ENCODE measurements at regions not wholly inside any gene's neighbourhood (a gene's known extent, or its start where the extent isn't known, plus 50 kb on each side); places are given as distances from the start of the nearest gene placed in this dataset.

DNA sequence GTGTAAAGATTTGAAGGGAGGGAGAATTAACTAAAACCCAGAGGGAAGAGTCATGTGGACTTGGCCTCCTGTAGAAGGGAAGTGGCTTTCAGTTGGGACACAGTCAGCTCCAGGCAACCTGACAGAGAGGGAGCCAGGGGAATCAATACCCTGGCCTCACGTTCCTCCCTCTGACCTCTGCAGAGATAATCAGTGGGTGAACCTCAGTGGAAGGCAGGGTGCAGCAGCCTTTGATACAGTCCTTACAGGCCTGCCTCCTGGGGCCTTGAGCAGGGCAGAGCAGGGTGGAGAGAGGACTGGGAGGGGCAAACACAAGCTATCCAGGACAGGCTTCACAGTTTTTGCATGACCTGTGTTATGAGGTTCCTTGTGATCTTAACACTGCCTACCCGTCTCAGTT is 61.9 kb upstream of the GPBP1 start:
- CTCF ChIA-PET, result interaction anchor here (1.1 to 2.3 kb wide), 2 partner anchors 11 to 26 kb away, joined by 3 to 5 read pairs; no protein-coding TSS in a partner anchor
- H2AK9ac ChIP-seq (replicated peaks; ENCODE audit: low read depth, low read length, poor library complexity), result no peak overlapping the region
- POLR2A ChIA-PET (ENCODE audit: unreplicated experiment), result no interaction called here
- WGBS, 2 experiments (ENCODE audit: extremely low coverage in 2 of 2, insufficient read length in 1 of 2), result no CpG with 5 or more reads among the region's 2 CpGs
- no peak overlapping the region for H3K56ac ChIP-seq (ENCODE audit: extremely low read depth, insufficient read depth, low read length)
- no peaks in the 10 kb centered on the region for H3K4me1 ChIP-seq (ENCODE audit: control insufficient read depth, insufficient read depth, low read length)
- no peaks in the 10 kb centered on the region for H3K36me3 ChIP-seq (ENCODE audit: control insufficient read depth, insufficient read depth, low read length)
- H2BK120ac ChIP-seq (ENCODE audit: low read depth, low read length), result no peak overlapping the region
- no peak overlapping the region for H2BK5ac ChIP-seq (ENCODE audit: low read depth, low read length, poor library complexity, severe bottlenecking)
- BruUV-seq (replicated peaks), result no TSS peak
- H3K4ac ChIP-seq (ENCODE audit: low read depth, low read length), result no peak overlapping the region
- H3K9ac ChIP-seq (ENCODE audit: low read depth, low read length), result no peak overlapping the region
- H3K27me3 ChIP-seq (ENCODE audit: control insufficient read depth, insufficient read depth, low read length), result peaks cover 4% of the 10 kb centered on the region
- intact Hi-C loops (cut with micrococcal nuclease), result no loop called here
- H4K20me1 ChIP-seq (ENCODE audit: insufficient read depth, low read length), result no peaks in the 10 kb centered on the region
- H2AFZ ChIP-seq (replicated peaks; ENCODE audit: low read length, poor library complexity), result no peak overlapping the region
- no peaks in the 10 kb centered on the region for H3K9me1 ChIP-seq (ENCODE audit: insufficient read depth, low read length)
- H2BK15ac ChIP-seq (ENCODE audit: low read depth, low read length), result no peak overlapping the region
- dilution Hi-C loops (cut with HindIII; ENCODE audit: low sequenced_read_pairs, unreplicated experiment), result no loop called here
- TF ChIP-seq RFX5 (IDR thresholded peaks at IDR 0.05; ENCODE audit: low read depth, low read length) (no peak), NFE2L2 (IDR thresholded peaks at IDR 0.05; ENCODE audit: low read depth, low read length) (no peak), RAD21 (IDR thresholded peaks at IDR 0.05; ENCODE audit: low read length) (no peak), MAFK (IDR thresholded peaks at IDR 0.05; ENCODE audit: low read depth, low read length) (no peak), POLR2A (IDR thresholded peaks at IDR 0.05; ENCODE audit: low read depth, low read length) (no peak), FOS (IDR thresholded peaks at IDR 0.05; ENCODE audit: low read depth, low read length) (no peak), SMC3 (IDR thresholded peaks at IDR 0.05; ENCODE audit: low read depth, low read length) (no peak), MAZ (IDR thresholded peaks at IDR 0.05; ENCODE audit: borderline replicate concordance, low read depth, low read length) (no peak), BHLHE40 (IDR thresholded peaks at IDR 0.05; ENCODE audit: low read depth, low read length) (no peak), CHD1 (IDR thresholded peaks at IDR 0.05; ENCODE audit: low read depth, low read length) (no peak), RCOR1 (IDR thresholded peaks at IDR 0.05; ENCODE audit: insufficient replicate concordance, low read length) (no peak), MXI1 (IDR thresholded peaks at IDR 0.05; ENCODE audit: borderline replicate concordance, low read depth, low read length) (no peak), CEBPB (IDR thresholded peaks at IDR 0.05; ENCODE audit: low read depth, low read length) (no peak)
- TF ChIP-seq, protein P1, sequence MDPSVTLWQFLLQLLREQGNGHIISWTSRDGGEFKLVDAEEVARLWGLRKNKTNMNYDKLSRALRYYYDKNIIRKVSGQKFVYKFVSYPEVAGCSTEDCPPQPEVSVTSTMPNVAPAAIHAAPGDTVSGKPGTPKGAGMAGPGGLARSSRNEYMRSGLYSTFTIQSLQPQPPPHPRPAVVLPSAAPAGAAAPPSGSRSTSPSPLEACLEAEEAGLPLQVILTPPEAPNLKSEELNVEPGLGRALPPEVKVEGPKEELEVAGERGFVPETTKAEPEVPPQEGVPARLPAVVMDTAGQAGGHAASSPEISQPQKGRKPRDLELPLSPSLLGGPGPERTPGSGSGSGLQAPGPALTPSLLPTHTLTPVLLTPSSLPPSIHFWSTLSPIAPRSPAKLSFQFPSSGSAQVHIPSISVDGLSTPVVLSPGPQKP (IDR thresholded peaks at IDR 0.05; ENCODE audit: borderline replicate concordance, low read depth, low read length), result no peak
- TF ChIP-seq, protein P2, sequence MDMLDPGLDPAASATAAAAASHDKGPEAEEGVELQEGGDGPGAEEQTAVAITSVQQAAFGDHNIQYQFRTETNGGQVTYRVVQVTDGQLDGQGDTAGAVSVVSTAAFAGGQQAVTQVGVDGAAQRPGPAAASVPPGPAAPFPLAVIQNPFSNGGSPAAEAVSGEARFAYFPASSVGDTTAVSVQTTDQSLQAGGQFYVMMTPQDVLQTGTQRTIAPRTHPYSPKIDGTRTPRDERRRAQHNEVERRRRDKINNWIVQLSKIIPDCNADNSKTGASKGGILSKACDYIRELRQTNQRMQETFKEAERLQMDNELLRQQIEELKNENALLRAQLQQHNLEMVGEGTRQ (IDR thresholded peaks at IDR 0.05; ENCODE audit: low read depth, low read length), result no peak
- H4K8ac ChIP-seq (ENCODE audit: low read depth in 2 of 2, low read length in 2 of 2), result no peak overlapping the region
- no peak overlapping the region for H3K4me3 ChIP-seq (ENCODE audit: insufficient read depth, low read depth, low read length)
- H3K18ac ChIP-seq (ENCODE audit: low read depth, low read length), result no peak overlapping the region
- no peak for ATAC-seq (ENCODE audit: low read depth)
- H4K5ac ChIP-seq (ENCODE audit: low read depth, low read length), result no peak overlapping the region
- no peaks in the 10 kb centered on the region for H3K79me1 ChIP-seq (ENCODE audit: low read depth in 1 of 2, low read length in 2 of 2)
- no peak overlapping the region for H4K91ac ChIP-seq (ENCODE audit: insufficient read depth, low read depth, low read length)
- H3K9me3 ChIP-seq (ENCODE audit: control insufficient read depth, insufficient read depth, low read length), result no peaks in the 10 kb centered on the region
- H3K14ac ChIP-seq (replicated peaks; ENCODE audit: low read depth, low read length), result no peak overlapping the region
- H2BK20ac ChIP-seq (ENCODE audit: low read depth, low read length), result no peak overlapping the region
- in situ Hi-C loops (cut with MboI; ENCODE audit: low sequenced_read_pairs), result no loop called here
- H3K23ac ChIP-seq (ENCODE audit: low read depth, low read length), result no peak overlapping the region
- no peak overlapping the region for H2AK5ac ChIP-seq (ENCODE audit: low read depth, low read length)
- DNase-seq, result no peak
- H3K27ac ChIP-seq (ENCODE audit: insufficient read depth, low read length), result no peak overlapping the region
- H3K4me2 ChIP-seq (ENCODE audit: low read depth, low read length), result no peak overlapping the region

Measured in IMR-90 (cell line).